B cell (primary cell): ENCODE measurements at regions not wholly inside any gene's neighbourhood (a gene's known extent, or its start where the extent isn't known, plus 50 kb on each side); places are given as distances from the start of the nearest gene placed in this dataset.

Source experiments
- ATAC-seq: fragments of 200-7000 bp; cut with Tn5 transposase; one replicate; pipeline ENCODE4 v1.10.0; 2021; ENCODE audit warnings: low read depth, mild to moderate bottlenecking, moderate number of reproducible peaks, moderate library complexity
- CTCF ChIA-PET: fragments of 350-600 bp; sonication (Branson Sonifier 250); formaldehyde crosslinking; loops from one replicate; lab custom pipeline; 2021; ENCODE audit warnings: antibody characterized with exemption, inconsistent platforms; lab: Charles Lee
- POLR2A ChIA-PET: fragments of 350-600 bp; sonication (Branson Sonifier 250); formaldehyde crosslinking; loops from one replicate; lab custom pipeline; 2021; ENCODE audit warnings: antibody characterized with exemption; lab: Charles Lee
- DNase-seq: peaks from one replicate; pipeline ENCODE4 v3.0.0; 2013
- H2AFZ ChIP-seq: 2 replicates; pipeline ENCODE4 v1.6.1; 2012; ENCODE audit warnings: mild to moderate bottlenecking, low read depth, low read length; ENCODE audit not compliant: insufficient read depth, poor library complexity, severe bottlenecking
- H3K27ac ChIP-seq, 2 donors: 1 replicate in 1 of 2; 2 replicates in 1 of 2; pipeline ENCODE4 v1.5.1; 2012 to 2013; ENCODE audit warnings: low read length in 2 of 2, mild to moderate bottlenecking in 2 of 2, moderate library complexity in 1 of 2
- H3K27me3 ChIP-seq, 4 experiments: fragments of 200-600 bp in 1 of 4; sonication (generic) in 1 of 4; replicated peaks in 1 of 4; 1 replicate in 2 of 4; 2 replicates in 2 of 4; pipeline versions ENCODE4 v1.6.1 to v1.7.0; 2013 to 2016; ENCODE audit warnings: low read length in 3 of 4, mild to moderate bottlenecking in 2 of 4, mixed read lengths in 1 of 4, moderate library complexity in 1 of 4; ENCODE audit not compliant: insufficient read depth in 4 of 4, control insufficient read depth in 3 of 4; ENCODE audit errors: control extremely low read depth in 1 of 4
- H3K36me3 ChIP-seq, 2 experiments: replicated peaks in 1 of 2; 1 replicate in 1 of 2; 2 replicates in 1 of 2; pipeline versions ENCODE4 v1.6.1 to v1.7.1; 2013; ENCODE audit warnings: low read length in 1 of 2; ENCODE audit not compliant: insufficient read depth in 2 of 2, control insufficient read depth in 1 of 2; ENCODE audit errors: control extremely low read depth in 1 of 2, extremely low read depth in 1 of 2
- H3K4me1 ChIP-seq, 2 donors: fragments of 200-600 bp in 1 of 2; sonication (generic) in 1 of 2; 1 replicate in 1 of 2; 2 replicates in 1 of 2; pipeline versions ENCODE4 v1.5.1 to v1.6.1; 2013 to 2017; ENCODE audit warnings: low read length in 2 of 2; ENCODE audit not compliant: control insufficient read depth in 2 of 2, insufficient read depth in 2 of 2
- H3K4me2 ChIP-seq: replicated peaks from 2 replicates; pipeline ENCODE3; 2012; ENCODE audit warnings: mild to moderate bottlenecking, low read depth, low read length; ENCODE audit not compliant: poor library complexity, severe bottlenecking
- H3K4me3 ChIP-seq, 5 experiments: fragments of 200-600 bp in 1 of 5; sonication (generic) in 1 of 5; 1 replicate in 3 of 5; 2 replicates in 2 of 5; pipeline versions ENCODE4 v1.5.1 to v1.7.0; 2011 to 2016; ENCODE audit warnings: low read length in 4 of 5, mild to moderate bottlenecking in 4 of 5, low read depth in 2 of 5, control low read depth in 1 of 5, moderate library complexity in 1 of 5; ENCODE audit not compliant: insufficient read depth in 1 of 5; ENCODE audit errors: control extremely low read depth in 1 of 5, extremely low read depth in 1 of 5
- H3K79me2 ChIP-seq: fragments of 200-600 bp; sonication (generic); one replicate; pipeline ENCODE4 v1.6.0; 2016; ENCODE audit warnings: low read length; ENCODE audit not compliant: control insufficient read depth, insufficient read depth
- H3K9ac ChIP-seq: fragments of 200-600 bp; sonication (generic); 2 replicates; pipeline ENCODE4 v1.6.1; 2017; ENCODE audit warnings: mild to moderate bottlenecking, low read length, moderate library complexity
- H3K9me3 ChIP-seq, 3 donors: one replicate each; pipeline versions ENCODE4 v1.6.1 to v1.7.1; 2013; ENCODE audit warnings: low read length in 2 of 3; ENCODE audit not compliant: control insufficient read depth in 2 of 3, insufficient read depth in 1 of 3; ENCODE audit errors: control extremely low read depth in 1 of 3
- H4K20me1 ChIP-seq: 2 replicates; pipeline ENCODE4 v1.6.0; 2012; ENCODE audit warnings: mild to moderate bottlenecking, low read length; ENCODE audit not compliant: insufficient read depth, control insufficient read depth, poor library complexity, severe bottlenecking
- H3K27ac Mint-ChIP-seq: one replicate; pipeline ENCODE4 v1.8.0; 2021; ENCODE audit warnings: mixed read lengths
- H3K27me3 Mint-ChIP-seq: one replicate; pipeline ENCODE4 v1.8.0; 2021; ENCODE audit warnings: mixed read lengths
- H3K4me1 Mint-ChIP-seq: one replicate; pipeline ENCODE4 v1.8.0; 2021; ENCODE audit warnings: mixed read lengths
- H3K4me3 Mint-ChIP-seq: one replicate; pipeline ENCODE4 v1.8.0; 2021; ENCODE audit warnings: mixed read lengths
- H3K9me3 Mint-ChIP-seq: one replicate; pipeline ENCODE4 v1.8.0; 2022; ENCODE audit warnings: mixed read lengths; ENCODE audit not compliant: insufficient read depth
- EZH2 ChIP-seq: IDR thresholded peaks from 2 replicates; pipeline ENCODE4 v1.6.1; 2012; ENCODE audit warnings: borderline replicate concordance, low read depth, mild to moderate bottlenecking, moderate library complexity, low read length; ENCODE audit not compliant: insufficient read depth, poor library complexity, severe bottlenecking
- WGBS: methylation state at CpG from one replicate; pipeline ENCODE4 v1.1.5; 2013; ENCODE audit warnings: missing lambda C conversion rate; ENCODE audit not compliant: insufficient coverage; 5-methylcytosine and 5-hydroxymethylcytosine counted together
- intact Hi-C: fragments of 100-400 bp; cut with micrococcal nuclease; formaldehyde crosslinking; loops from one replicate; pipeline ENCODE4 v1.10.0; 2022
- TF ChIP-seq, protein P1 (sequence below): fragments of 200-600 bp; IDR thresholded peaks from one replicate; pipeline ENCODE4 v1.8.0; 2022; ENCODE audit warnings: antibody characterized with exemption, mild to moderate bottlenecking

DNA sequence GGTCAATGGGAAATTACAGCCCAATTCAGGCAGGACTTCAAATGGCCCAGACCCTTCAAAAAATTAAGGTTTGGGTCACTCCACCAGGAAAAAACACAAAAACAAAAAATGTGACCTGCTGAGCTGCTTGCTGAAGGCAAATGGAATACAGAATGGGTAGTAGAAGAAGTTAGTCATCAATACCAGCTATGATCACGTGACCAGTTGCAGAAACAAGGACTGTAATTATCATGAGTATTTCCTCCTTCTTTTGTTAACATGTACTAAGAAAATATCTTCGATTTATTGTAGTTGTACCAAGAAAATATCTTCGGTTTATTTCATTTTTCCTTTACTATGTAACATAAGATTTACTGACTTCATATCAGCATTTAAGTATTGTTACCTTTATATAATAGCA, 1183.6 kb downstream of the CDH8 start:
- CTCF ChIA-PET = no interaction called here
- TF ChIP-seq, protein P1, sequence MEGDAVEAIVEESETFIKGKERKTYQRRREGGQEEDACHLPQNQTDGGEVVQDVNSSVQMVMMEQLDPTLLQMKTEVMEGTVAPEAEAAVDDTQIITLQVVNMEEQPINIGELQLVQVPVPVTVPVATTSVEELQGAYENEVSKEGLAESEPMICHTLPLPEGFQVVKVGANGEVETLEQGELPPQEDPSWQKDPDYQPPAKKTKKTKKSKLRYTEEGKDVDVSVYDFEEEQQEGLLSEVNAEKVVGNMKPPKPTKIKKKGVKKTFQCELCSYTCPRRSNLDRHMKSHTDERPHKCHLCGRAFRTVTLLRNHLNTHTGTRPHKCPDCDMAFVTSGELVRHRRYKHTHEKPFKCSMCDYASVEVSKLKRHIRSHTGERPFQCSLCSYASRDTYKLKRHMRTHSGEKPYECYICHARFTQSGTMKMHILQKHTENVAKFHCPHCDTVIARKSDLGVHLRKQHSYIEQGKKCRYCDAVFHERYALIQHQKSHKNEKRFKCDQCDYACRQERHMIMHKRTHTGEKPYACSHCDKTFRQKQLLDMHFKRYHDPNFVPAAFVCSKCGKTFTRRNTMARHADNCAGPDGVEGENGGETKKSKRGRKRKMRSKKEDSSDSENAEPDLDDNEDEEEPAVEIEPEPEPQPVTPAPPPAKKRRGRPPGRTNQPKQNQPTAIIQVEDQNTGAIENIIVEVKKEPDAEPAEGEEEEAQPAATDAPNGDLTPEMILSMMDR = no peak
- no peak for TF ChIP-seq EZH2
- H3K9me3 Mint-ChIP-seq = peaks cover 9% of the 10 kb centered on the region

GRCh38 chr16:60821661-60822060, 1214.6 kb downstream of the CDH8 start:
- H3K4me2 ChIP-seq = no peak overlapping the region
- Mint-ChIP-seq H3K27me3 (no peaks in the 10 kb centered on the region), H3K4me1 (no peaks in the 10 kb centered on the region), H3K9me3 (no peaks in the 10 kb centered on the region), H3K4me3 (no peak overlapping the region), H3K27ac (no peak overlapping the region)
- no peaks in the 10 kb centered on the region for H3K36me3 ChIP-seq
- no peak overlapping the region for H3K9ac ChIP-seq
- H3K9me3 ChIP-seq = no peaks in the 10 kb centered on the region
- ChIA-PET CTCF (no interaction called here), POLR2A (no interaction called here)
- H4K20me1 ChIP-seq = no peaks in the 10 kb centered on the region
- H3K27me3 ChIP-seq = no peaks in the 10 kb centered on the region
- no peak for TF ChIP-seq EZH2
- TF ChIP-seq, protein P1 = no peak
- no CpG with 5 or more reads among the region's 2 CpGs for WGBS
- no peak overlapping the region for H3K4me3 ChIP-seq
- H2AFZ ChIP-seq = no peak overlapping the region
- DNase-seq = no peak
- intact Hi-C loops = no loop called here
- ATAC-seq = no peak
- no peaks in the 10 kb centered on the region for H3K79me2 ChIP-seq
- H3K27ac ChIP-seq = no peak overlapping the region
- no peaks in the 10 kb centered on the region for H3K4me1 ChIP-seq

More for the DNA sequence above, 1183.6 kb downstream of the CDH8 start:
- Histone ChIP-seq H3K27me3 (no peaks in the 10 kb centered on the region), H3K4me3 (no peak overlapping the region), H2AFZ (no peak overlapping the region), H3K9me3 (no peaks in the 10 kb centered on the region), H3K27ac (no peak overlapping the region), H3K4me1 (no peaks in the 10 kb centered on the region), H3K9ac (no peak overlapping the region), H4K20me1 (no peaks in the 10 kb centered on the region), H3K79me2 (no peaks in the 10 kb centered on the region), H3K4me2 (no peak overlapping the region), H3K36me3 (no peaks in the 10 kb centered on the region)
- intact Hi-C loops = no loop called here
- no peak overlapping the region for H3K4me3 Mint-ChIP-seq
- H3K27ac Mint-ChIP-seq = no peak overlapping the region
- H3K4me1 Mint-ChIP-seq = no peaks in the 10 kb centered on the region
- no CpG with 5 or more reads among the region's 3 CpGs for WGBS
- POLR2A ChIA-PET = no interaction called here
- ATAC-seq (no peak), DNase-seq (no peak)
- no peaks in the 10 kb centered on the region for H3K27me3 Mint-ChIP-seq
